Inflammatory macrophage (primary cell): ENCODE measurements at regions not wholly inside any gene's neighbourhood (a gene's known extent, or its start where the extent isn't known, plus 50 kb on each side); places are given as distances from the start of the nearest gene placed in this dataset.

Experiments
- DNase-seq, 2 donors: peaks; one replicate each; pipeline ENCODE4 v3.0.0-alpha.2; 2020 to 2022

DNA sequence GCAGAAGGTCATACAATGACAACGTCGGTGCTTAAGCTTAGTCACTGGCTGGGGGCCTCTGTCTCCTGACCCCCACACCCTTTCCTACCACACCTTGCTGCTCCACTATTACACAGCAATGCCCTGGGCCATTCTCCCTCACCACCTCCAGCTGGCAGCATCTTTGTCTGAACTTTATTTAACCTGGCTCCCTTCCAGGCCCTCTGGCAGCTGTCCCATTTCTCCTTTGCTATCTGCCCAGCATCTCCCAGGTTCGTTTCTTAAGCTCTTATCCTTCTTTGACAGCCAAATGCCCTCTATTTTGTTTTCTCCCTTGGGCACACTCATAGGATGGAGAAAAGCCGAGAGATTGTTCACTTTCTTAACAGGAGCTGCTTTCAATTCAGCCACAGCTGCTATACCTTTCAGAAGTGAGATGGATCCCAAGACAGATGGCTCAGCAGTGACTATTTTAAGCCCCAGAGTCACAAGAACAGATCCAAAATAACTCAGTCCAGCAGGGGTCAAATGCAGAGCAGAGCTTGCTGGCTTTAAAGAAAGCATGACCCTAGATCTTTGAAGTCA lies 1277.1 kb upstream of the AUTS2 start:
- no peak for DNase-seq

- no peak for DNase-seq
Observed at GRCh38 chr7:68321776-68322496, 1276.3 kb upstream of the AUTS2 start.

- no peak for DNase-seq
Observed at GRCh38 chr7:68324621-68325020, 1273.7 kb upstream of the AUTS2 start.

DNA sequence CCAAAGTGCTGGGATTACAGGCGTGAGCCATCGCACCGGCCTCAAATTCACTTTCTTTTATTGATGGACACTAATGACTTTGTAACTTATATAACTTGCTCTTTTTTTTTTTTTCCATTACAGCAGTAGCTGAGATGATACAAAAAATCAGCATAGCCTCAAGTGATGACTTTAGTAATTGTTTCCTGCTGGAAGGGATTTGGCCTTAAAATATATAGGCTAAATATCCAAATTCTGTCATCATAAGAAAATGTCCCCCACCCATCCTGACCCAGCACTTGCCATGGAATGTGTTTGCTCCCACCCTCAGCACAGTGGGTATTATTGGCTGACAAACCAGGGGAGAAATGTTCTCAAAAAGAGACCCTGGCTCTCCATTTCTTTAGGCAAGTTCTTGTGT lies 1264.1 kb upstream of the AUTS2 start:
- no peak for DNase-seq

DNA sequence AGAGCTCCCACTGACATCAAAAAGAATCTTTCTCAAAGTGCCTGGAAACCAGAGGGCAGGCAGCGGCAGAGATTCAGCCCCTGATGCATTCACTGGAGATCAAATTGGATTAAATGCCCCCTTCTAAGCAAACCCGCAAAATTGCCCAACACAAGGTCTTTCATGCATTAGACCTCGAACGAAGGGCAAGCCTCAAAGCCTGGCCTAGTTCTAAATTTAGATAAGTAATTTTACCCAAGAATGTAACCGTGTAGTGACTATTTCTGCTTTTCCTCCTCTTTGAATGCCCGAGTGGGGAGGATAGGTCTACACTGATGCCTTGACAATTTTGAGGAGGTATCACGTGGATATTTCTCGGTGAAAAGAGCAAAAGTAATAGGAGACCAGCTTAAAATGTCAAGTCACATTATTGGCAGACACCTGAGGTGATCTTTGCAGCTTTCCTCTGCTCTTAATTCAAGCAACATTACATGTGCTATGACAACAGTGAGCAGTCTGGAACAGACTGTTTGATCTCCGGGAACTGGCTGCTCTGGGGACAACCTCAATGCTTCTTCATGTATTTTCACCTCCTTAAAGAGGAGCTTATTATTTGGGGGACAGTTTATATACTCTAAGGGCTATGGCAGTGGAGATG lies 1263.5 kb upstream of the AUTS2 start:
- no peak for DNase-seq

DNA sequence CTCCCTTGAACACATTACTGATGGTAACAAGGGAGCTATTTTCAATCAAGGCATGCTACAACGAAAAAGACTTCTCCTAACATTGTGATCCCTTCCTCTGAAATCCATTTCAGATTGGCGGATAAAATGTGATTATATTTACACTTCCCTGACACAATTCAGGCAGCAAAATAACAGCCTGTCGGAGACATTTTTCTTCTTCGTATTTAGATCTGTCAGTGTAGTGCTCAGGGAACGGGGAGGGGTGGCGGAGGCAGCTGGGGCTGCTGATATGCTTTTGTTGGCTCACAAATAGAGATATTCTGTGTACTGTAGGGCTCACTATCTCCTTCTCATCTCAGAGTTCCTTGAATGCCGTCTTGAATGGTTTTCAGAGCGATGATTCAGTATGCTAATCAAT lies 1261.7 kb upstream of the AUTS2 start:
- DNase-seq, result no peak

GRCh38 chr7:68348401-68348800 lies 1249.9 kb upstream of the AUTS2 start:
- no peak for DNase-seq

DNA sequence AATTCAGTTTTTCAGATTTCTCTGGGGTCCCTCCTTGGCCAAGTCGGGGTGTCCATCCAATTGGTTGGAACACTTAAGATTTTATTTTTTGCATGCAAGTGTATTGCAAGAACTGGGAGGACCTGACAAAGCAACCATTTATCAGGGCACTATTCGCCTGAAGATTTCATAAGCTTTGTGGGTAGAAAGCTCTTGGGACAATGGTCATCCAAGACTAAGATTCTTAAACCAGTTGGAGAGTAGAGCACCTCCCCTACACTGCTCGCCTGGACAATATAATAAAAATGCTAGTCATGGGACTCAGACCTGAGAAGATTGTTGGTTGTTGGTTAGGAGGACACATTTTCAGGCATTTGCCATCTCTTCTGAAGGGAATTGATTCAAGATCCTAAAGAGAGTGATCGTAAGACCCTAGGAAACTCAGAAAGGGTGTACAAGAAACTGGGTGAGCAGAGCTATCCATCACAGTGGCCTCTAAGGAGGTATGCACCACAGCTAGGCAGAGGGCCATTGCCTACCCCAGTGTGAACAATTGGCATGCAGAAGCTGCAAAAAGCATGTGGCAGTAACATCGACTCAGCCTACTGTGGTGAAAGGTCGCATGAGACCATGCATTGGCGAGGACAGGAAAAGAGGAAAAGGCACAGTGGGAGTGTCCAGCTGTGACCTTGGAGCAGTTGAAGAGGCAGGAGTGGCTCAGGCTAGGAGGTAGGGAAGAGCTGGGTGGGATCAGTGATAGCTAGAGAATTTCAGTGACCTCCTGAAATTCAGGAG lies 1235.3 kb upstream of the AUTS2 start:
- no peak for DNase-seq

DNA sequence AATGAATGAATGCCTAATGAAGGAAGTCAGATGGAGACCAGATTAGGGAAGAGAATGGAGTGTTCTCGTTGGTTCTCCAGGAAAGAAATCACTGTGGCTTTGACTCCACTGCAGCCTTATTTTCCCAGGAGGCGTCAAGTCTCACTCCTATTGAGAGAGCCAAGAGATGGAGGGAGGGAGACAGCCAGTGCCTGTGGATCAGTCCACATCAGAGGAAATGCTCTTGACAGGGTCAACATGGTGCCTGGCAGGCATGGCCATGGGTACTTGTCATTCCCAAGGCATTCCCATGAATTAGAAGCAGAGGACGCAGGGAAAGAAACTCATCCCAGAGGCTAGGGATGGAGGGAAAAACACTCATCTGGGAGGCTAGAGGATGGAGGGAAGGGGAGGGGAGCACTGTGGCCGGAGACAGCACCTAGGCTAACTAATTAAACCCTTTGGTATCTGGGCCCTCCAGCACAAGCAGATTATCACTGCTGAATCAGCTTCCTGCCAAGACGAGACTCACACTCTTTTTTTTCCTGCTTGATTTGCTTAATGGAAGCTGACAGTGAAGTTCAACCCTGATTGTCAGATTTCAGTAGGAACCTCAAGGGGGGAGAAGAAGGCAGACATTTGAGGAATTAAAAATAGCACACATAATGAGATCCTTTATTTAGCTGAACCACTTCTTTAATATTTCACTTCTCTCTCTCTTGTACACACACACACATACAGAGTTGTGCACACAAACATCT lies 1233.2 kb upstream of the AUTS2 start:
- DNase-seq, result no peak

DNA sequence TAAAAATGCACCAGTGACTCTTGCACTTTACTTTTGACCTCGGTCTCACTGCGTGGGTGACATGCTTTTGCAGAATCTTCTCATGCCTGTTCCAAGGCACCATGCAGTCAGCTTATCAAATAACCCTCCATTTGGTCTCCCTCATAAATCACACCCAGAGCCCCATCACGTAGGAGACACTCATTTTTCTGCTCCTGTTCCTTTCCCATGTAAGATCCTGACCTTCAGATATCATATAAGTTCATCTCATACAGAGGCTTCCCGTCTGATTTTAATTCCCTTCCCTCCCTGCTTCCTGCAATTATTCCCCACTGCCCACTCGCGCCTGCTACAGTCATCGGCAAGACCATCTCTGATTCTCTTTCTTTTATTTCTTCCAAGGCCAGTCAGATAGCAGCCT lies 1226.3 kb upstream of the AUTS2 start:
- DNase-seq, result no peak

DNA sequence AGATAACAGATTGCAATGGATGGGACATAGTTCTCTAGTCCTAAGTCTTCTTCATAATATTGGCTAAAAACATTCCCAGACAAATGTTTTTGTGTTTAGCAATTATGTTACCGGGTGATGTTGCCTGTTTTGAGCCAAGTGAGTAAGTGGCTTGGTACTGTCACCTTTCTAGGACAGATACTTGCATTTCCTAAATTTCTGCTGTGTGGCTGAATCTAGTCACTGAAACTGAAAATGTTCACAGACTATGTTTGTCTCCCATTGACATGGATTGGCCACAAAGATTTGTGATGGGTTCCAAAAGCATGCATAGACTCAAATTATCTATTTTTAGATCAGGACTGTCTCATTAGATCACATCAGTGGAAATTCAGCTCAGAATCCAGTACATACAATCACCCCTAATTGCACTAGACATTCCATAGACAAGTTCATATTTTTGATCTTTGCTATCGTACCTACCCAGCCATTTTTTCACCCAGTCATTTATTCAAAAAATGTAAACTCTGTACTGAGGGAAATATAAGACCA lies 1222.1 kb upstream of the AUTS2 start:
- no peak for DNase-seq

DNA sequence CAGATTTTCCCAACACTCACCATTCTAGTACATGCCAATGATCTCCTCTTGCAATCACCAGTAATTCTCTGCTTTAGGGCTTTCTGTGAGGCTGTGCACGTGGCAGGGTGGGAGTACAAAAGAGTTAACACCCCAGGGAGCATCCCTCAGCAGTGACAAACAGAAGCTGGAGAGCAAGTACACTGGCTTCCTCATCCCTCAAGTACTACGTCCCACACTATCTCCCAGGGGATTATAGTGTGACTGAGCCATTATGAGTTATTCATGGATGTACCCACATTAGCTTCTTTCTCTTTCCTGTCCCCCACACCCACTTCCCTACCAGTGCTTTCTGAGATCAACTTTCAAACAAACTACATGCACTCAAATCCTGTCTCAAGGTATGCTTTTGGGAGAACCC lies 1216.5 kb upstream of the AUTS2 start:
- no peak for DNase-seq

DNA sequence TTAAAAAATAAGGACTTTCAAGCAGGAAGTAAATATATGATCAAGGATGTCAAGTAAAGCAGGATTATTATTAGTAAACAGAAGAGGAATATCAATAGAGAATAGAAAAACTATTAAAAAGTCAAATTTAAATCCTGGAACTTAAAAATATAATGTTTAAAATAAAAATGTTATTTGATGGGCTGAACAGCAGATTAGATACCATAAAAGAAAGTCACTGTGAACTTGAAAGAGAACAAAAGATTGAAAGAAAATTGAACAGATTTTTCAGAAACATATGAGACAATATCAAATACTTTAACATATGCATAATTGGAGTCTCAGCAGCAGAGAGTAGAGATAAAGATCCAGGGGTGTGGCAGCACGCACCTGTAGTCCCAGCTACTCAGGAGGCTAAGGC lies 1213.7 kb upstream of the AUTS2 start:
- DNase-seq, result no peak

DNA sequence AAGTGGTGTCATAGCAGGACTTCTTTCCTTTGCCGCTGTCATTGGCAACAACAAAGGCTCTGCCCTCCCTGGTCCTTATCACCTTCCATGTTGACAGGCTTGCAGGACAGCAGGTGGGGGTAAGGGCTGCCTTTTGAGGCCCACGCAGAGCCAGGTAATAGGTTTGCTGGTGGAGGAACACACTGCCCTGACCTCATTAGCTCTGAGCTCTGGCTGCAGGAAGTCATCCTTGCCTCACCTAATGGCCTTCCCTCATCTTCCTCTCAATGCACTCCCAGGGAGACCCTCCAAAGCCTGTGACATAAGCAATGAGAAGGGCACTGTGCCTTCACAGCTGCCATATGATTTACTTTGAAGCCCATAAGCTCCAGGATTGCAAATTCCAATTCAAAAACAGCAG lies 1205.2 kb upstream of the AUTS2 start:
- DNase-seq, result no peak

DNA sequence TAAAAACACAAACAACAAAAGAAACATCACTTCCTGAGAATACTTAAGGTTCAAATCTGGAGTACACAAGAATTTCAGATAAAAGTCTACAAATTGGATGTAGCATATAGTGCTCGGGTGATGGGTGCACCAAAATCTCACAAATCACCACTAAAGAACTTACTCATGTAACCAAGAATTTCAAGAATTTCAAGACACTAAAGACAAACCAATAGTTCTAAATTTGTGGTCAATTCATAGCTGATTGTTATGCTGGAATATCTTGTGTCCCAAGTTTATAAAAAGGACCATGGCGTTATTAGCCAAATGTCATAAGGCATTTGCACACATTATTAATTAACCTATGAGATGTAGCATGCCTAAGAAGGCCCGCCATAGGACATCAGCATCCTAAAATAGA lies 1204.1 kb upstream of the AUTS2 start:
- no peak for DNase-seq

GRCh38 chr7:68399991-68400590 lies 1198.2 kb upstream of the AUTS2 start:
- DNase-seq, result no peak

GRCh38 chr7:68400783-68401182 lies 1197.5 kb upstream of the AUTS2 start:
- DNase-seq, result no peak

GRCh38 chr7:68401313-68401712 lies 1197.0 kb upstream of the AUTS2 start:
- DNase-seq, result no peak

- DNase-seq, result no peak
Observed at GRCh38 chr7:68406480-68406879, 1191.8 kb upstream of the AUTS2 start.

DNA sequence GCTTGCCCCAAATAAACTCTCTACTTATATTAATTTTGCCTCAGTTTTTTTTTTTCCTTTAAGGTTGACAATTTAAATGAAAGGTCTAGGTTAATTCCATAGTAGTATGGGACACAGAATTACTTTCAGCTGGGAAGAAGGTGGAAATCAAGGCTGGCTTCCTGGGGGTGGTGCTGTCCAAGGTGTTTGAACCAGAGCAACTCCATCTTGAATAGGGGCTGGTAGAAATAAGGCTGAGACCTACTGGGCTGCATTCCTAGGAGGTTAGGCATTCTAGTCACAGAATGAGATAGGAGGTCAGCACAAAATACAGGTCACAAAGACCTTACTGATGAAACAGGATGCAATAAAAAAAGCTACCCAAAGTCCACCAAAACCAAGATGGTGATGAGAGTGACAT lies 1190.8 kb upstream of the AUTS2 start:
- DNase-seq, result no peak

GRCh38 chr7:68408873-68409272 lies 1189.4 kb upstream of the AUTS2 start:
- DNase-seq, result no peak

- no peak for DNase-seq
Observed at GRCh38 chr7:68409851-68410250, 1188.4 kb upstream of the AUTS2 start.
